ENCODE measurements at regions not wholly inside any gene's neighbourhood (a gene's known extent, or its start where the extent isn't known, plus 50 kb on each side); places are given as distances from the start of the nearest gene placed in this dataset.

- no peak for TF ChIP-seq GATA2 (IDR thresholded peaks at IDR 0.05; ENCODE audit: low read depth, low read length)
- TF ChIP-seq GATA3 (IDR thresholded peaks at IDR 0.05; ENCODE audit: low read depth, low read length): no peak
Measured at GRCh38 chr4:131061734-131062133, 1965.8 kb downstream of the C4orf33 start.
